H1 (cell line): ENCODE measurements at regions not wholly inside any gene's neighbourhood (a gene's known extent, or its start where the extent isn't known, plus 50 kb on each side); places are given as distances from the start of the nearest gene placed in this dataset.

ENCODE experiments used
- CTCF ChIA-PET: fragments of 300-600 bp; sonication (Branson Sonifier 250); formaldehyde crosslinking; loops from one replicate; lab custom pipeline; 2021; ENCODE audit not compliant: partially characterized antibody; lab: Charles Lee
- POLR2A ChIA-PET: fragments of 300-600 bp; sonication (Branson Sonifier 250); formaldehyde crosslinking; loops from one replicate; lab custom pipeline; 2021; ENCODE audit warnings: inconsistent platforms; ENCODE audit not compliant: partially characterized antibody; lab: Charles Lee
- DNase-seq, 2 experiments: peaks; one replicate each; pipeline versions ENCODE4 v3.0.0 to v3.0.0-alpha.2; 2010 to 2022; ENCODE audit warnings: low spot score in 2 of 2, low read depth in 1 of 2, mixed read lengths in 1 of 2
- FAIRE-seq: peaks from 2 replicates; lab custom pipeline; 2011; peaks lifted over from hg19 to GRCh38; lab: Jason Lieb, UNC
- H2AFZ ChIP-seq: 2 replicates; pipeline ENCODE4 v1.8.1; 2012; ENCODE audit warnings: low read length, inconsistent platforms
- H2AK5ac ChIP-seq: 2 replicates; pipeline ENCODE4 v1.6.1; 2013; ENCODE audit warnings: low read depth, low read length
- H2BK120ac ChIP-seq: replicated peaks from 2 replicates; pipeline ENCODE3; 2013; ENCODE audit warnings: low read depth, low read length, inconsistent platforms
- H2BK12ac ChIP-seq: 2 replicates; pipeline ENCODE4 v1.6.1; 2013; ENCODE audit warnings: low read depth, low read length
- H2BK15ac ChIP-seq: 2 replicates; pipeline ENCODE4 v1.6.1; 2013; ENCODE audit warnings: low read length
- H2BK20ac ChIP-seq: 2 replicates; pipeline ENCODE4 v1.6.1; 2013; ENCODE audit warnings: low read length
- H2BK5ac ChIP-seq: 2 replicates; pipeline ENCODE4 v1.6.1; 2013; ENCODE audit warnings: low read depth, low read length
- H3K14ac ChIP-seq: 2 replicates; pipeline ENCODE4 v1.6.1; 2013; ENCODE audit warnings: inconsistent platforms; ENCODE audit not compliant: insufficient read length
- H3K18ac ChIP-seq: 2 replicates; pipeline ENCODE4 v1.6.1; 2013; ENCODE audit warnings: low read length; ENCODE audit errors: extremely low read depth
- H3K23ac ChIP-seq: 2 replicates; pipeline ENCODE4 v1.6.1; 2013; ENCODE audit warnings: inconsistent platforms; ENCODE audit not compliant: insufficient read length
- H3K23me2 ChIP-seq: 2 replicates; pipeline ENCODE4 v1.6.1; 2013; ENCODE audit warnings: low read depth, low read length
- H3K27ac ChIP-seq: 2 replicates; pipeline ENCODE4 v1.6.1; 2011; ENCODE audit warnings: low read depth, low read length, inconsistent platforms
- H3K27me3 ChIP-seq, 4 experiments: replicated peaks in 1 of 4; 1 replicate in 1 of 4; 2 replicates in 3 of 4; pipeline versions ENCODE4 v1.6.1 to v1.8.1; 2011 to 2013; ENCODE audit warnings: low read length in 3 of 4, mild to moderate bottlenecking in 3 of 4, inconsistent platforms in 2 of 4, mixed read lengths in 2 of 4, moderate library complexity in 1 of 4; ENCODE audit not compliant: control insufficient read depth in 3 of 4, insufficient read depth in 3 of 4; ENCODE audit errors: extremely low read depth in 1 of 4
- H3K36me3 ChIP-seq, 4 experiments: 2 replicates each; pipeline versions ENCODE4 v1.6.1 to v1.8.1; 2011 to 2013; ENCODE audit warnings: mild to moderate bottlenecking in 4 of 4, low read length in 3 of 4, moderate library complexity in 2 of 4, control low read depth in 1 of 4, inconsistent platforms in 1 of 4; ENCODE audit not compliant: insufficient read depth in 4 of 4, control insufficient read depth in 2 of 4
- H3K4ac ChIP-seq: replicated peaks from 2 replicates; pipeline ENCODE3; 2013; ENCODE audit warnings: low read length, low read depth, mixed read lengths, inconsistent platforms; ENCODE audit not compliant: insufficient read length
- H3K4me1 ChIP-seq, 4 experiments: replicated peaks in 1 of 4; 1 replicate in 1 of 4; 2 replicates in 3 of 4; pipeline versions ENCODE4 v1.6.1 to v1.8.1; 2011 to 2013; ENCODE audit warnings: low read length in 3 of 4, inconsistent platforms in 2 of 4, mixed read lengths in 1 of 4; ENCODE audit not compliant: insufficient read depth in 4 of 4, control insufficient read depth in 3 of 4
- H3K4me2 ChIP-seq, 2 experiments: 2 replicates each; pipeline versions ENCODE4 v1.6.1 to v1.8.1; 2011 to 2013; ENCODE audit warnings: low read depth in 2 of 2, low read length in 2 of 2, control low read depth in 1 of 2, inconsistent platforms in 1 of 2, mild to moderate bottlenecking in 1 of 2; ENCODE audit not compliant: insufficient read depth in 1 of 2
- H3K4me3 ChIP-seq, 4 experiments: fragments of 200-600, 300-600 bp in 1 of 4; sonication (generic), shearing (Covaris generic), sonication (Bioruptor Twin) in 1 of 4; 2 replicates each; pipeline versions ENCODE4 v1.5.1 to v1.8.1; 2011 to 2016; ENCODE audit warnings: low read length in 4 of 4, low read depth in 3 of 4, control low read depth in 2 of 4, inconsistent platforms in 2 of 4, mild to moderate bottlenecking in 2 of 4, mixed read lengths in 1 of 4, moderate library complexity in 1 of 4; ENCODE audit not compliant: insufficient read depth in 2 of 4; ENCODE audit errors: extremely low read depth in 1 of 4
- H3K56ac ChIP-seq: replicated peaks from 2 replicates; pipeline ENCODE3; 2013; ENCODE audit warnings: low read depth, mild to moderate bottlenecking, mixed read lengths, low read length, inconsistent platforms; ENCODE audit not compliant: insufficient read length
- H3K79me1 ChIP-seq: 2 replicates; pipeline ENCODE4 v1.6.1; 2013; ENCODE audit warnings: low read depth, low read length, control low read depth
- H3K79me2 ChIP-seq, 2 experiments: 2 replicates each; pipeline versions ENCODE4 v1.6.1 to v1.8.1; 2012 to 2013; ENCODE audit warnings: low read length in 2 of 2, mild to moderate bottlenecking in 2 of 2, inconsistent platforms in 1 of 2; ENCODE audit not compliant: insufficient read depth in 2 of 2, control insufficient read depth in 1 of 2
- H3K9ac ChIP-seq, 4 experiments: replicated peaks in 1 of 4; 1 replicate in 1 of 4; 2 replicates in 3 of 4; pipeline versions ENCODE4 v1.6.1 to v1.8.1; 2011 to 2013; ENCODE audit warnings: low read depth in 3 of 4, low read length in 3 of 4, control low read depth in 2 of 4, mild to moderate bottlenecking in 2 of 4, moderate library complexity in 2 of 4, inconsistent platforms in 1 of 4; ENCODE audit errors: extremely low read depth in 1 of 4
- H3K9me3 ChIP-seq, 2 experiments: 2 replicates each; pipeline versions ENCODE4 v1.6.1 to v1.8.1; 2012 to 2013; ENCODE audit warnings: mild to moderate bottlenecking in 2 of 2, moderate library complexity in 2 of 2, control low read depth in 1 of 2, inconsistent platforms in 1 of 2, low read depth in 1 of 2, low read length in 1 of 2, mixed read lengths in 1 of 2; ENCODE audit not compliant: insufficient read depth in 2 of 2
- H4K20me1 ChIP-seq, 2 experiments: replicated peaks in 1 of 2; 2 replicates each; pipeline versions ENCODE3 to v1.8.1; 2011 to 2013; ENCODE audit warnings: inconsistent platforms in 2 of 2, low read length in 2 of 2, mild to moderate bottlenecking in 1 of 2; ENCODE audit not compliant: insufficient read depth in 2 of 2, control insufficient read depth in 1 of 2
- H4K5ac ChIP-seq: 2 replicates; pipeline ENCODE4 v1.6.1; 2013; ENCODE audit warnings: low read length, low read depth, mixed read lengths, inconsistent platforms; ENCODE audit not compliant: insufficient read length
- H4K8ac ChIP-seq: 2 replicates; pipeline ENCODE4 v1.8.0; 2013; ENCODE audit warnings: mild to moderate bottlenecking, moderate library complexity, low read length, inconsistent platforms; ENCODE audit not compliant: insufficient read depth; ENCODE audit errors: extremely low read depth
- H4K91ac ChIP-seq: replicated peaks from 2 replicates; pipeline ENCODE3; 2013; ENCODE audit warnings: low read length, mixed read lengths, inconsistent platforms; ENCODE audit not compliant: insufficient read length
- CBX5 ChIP-seq: fragments of 300-800, 300-1000 bp; sonication (generic); IDR thresholded peaks from 2 replicates; pipeline ENCODE4 v1.7.1; 2016; ENCODE audit warnings: antibody characterized with exemption, low read length, low read depth
- CREB1 ChIP-seq: IDR thresholded peaks from 2 replicates; pipeline ENCODE4 v1.6.1; 2012; ENCODE audit warnings: inconsistent platforms
- EZH2 ChIP-seq: fragments of 200-600 bp; sonication (generic); IDR thresholded peaks from 2 replicates; pipeline ENCODE4 v1.7.1; 2012; ENCODE audit warnings: low read depth, mild to moderate bottlenecking, moderate library complexity, low read length, inconsistent platforms; ENCODE audit not compliant: severe bottlenecking
- POU5F1 ChIP-seq: IDR thresholded peaks from 2 replicates; pipeline ENCODE4 v1.6.1; 2011; ENCODE audit warnings: low read depth, mild to moderate bottlenecking, low read length, moderate library complexity
- RAD21 ChIP-seq, 2 experiments: IDR thresholded peaks in 1 of 2; conservative IDR thresholded peaks in 1 of 2; 2 replicates each; pipeline ENCODE4 v1.6.1; 2011; ENCODE audit warnings: low read depth in 2 of 2, low read length in 2 of 2, improper control_type of control experiment in 1 of 2, inconsistent platforms in 1 of 2, mild to moderate bottlenecking in 1 of 2, moderate library complexity in 1 of 2
- RFX5 ChIP-seq: IDR thresholded peaks from 2 replicates; pipeline ENCODE4 v1.6.1; 2011; ENCODE audit warnings: low read depth, low read length, improper control_type of control experiment, borderline replicate concordance
- SAP30 ChIP-seq: fragments of 300-600 bp; sonication (generic); IDR thresholded peaks from 2 replicates; pipeline ENCODE4 v1.7.1; 2012; ENCODE audit warnings: low read length, moderate library complexity, mild to moderate bottlenecking, inconsistent platforms; ENCODE audit not compliant: insufficient read depth, insufficient replicate concordance
- SIRT6 ChIP-seq: IDR thresholded peaks from one replicate; pipeline ENCODE4 v1.7.1; 2012; ENCODE audit warnings: low read length, inconsistent platforms
- SP4 ChIP-seq: IDR thresholded peaks from 2 replicates; pipeline ENCODE4 v1.6.1; 2012; ENCODE audit warnings: low read length, inconsistent platforms
- SRF ChIP-seq: IDR thresholded peaks from 2 replicates; pipeline ENCODE4 v1.6.1; 2011; ENCODE audit warnings: mild to moderate bottlenecking, low read depth, low read length, moderate library complexity
- TAF7 ChIP-seq: optimal IDR thresholded peaks from 2 replicates; pipeline ENCODE3; 2011; ENCODE audit warnings: low read depth, mild to moderate bottlenecking, inconsistent platforms, low read length, moderate library complexity, borderline replicate concordance
- USF2 ChIP-seq: IDR thresholded peaks from 2 replicates; pipeline ENCODE4 v1.6.1; 2011; ENCODE audit warnings: low read length, improper control_type of control experiment
- WGBS, 2 experiments: shearing (Covaris generic) in 1 of 2; methylation state at CpG; one replicate each; pipeline versions ENCODE4 v1.1.6 to v1.1.7; 2013 to 2015; ENCODE audit warnings: low lambda C conversion rate in 2 of 2, mixed read lengths in 2 of 2, inconsistent platforms in 1 of 2, low coverage in 1 of 2, missing lambda C conversion rate in 1 of 2; ENCODE audit not compliant: insufficient replicate concordance in 2 of 2, insufficient coverage in 1 of 2, insufficient read length in 1 of 2; ENCODE audit errors: extremely low coverage in 1 of 2, missing lambda C conversion rate in 1 of 2; 5-methylcytosine and 5-hydroxymethylcytosine counted together

GRCh38 chr2:12107939-12108338, 361.5 kb downstream of the LPIN1 start:
- no peaks in the 10 kb centered on the region for H3K79me1 ChIP-seq
- no peak overlapping the region for H3K14ac ChIP-seq
- CTCF ChIA-PET, result interaction anchor here (2.5 kb wide), 1 partner anchor 11 kb away, joined by 8 read pairs; no protein-coding TSS in a partner anchor
- no peaks in the 10 kb centered on the region for H3K79me2 ChIP-seq
- no peak overlapping the region for H3K27ac ChIP-seq
- H3K23me2 ChIP-seq, result no peaks in the 10 kb centered on the region
- FAIRE-seq, result no peak
- H2BK5ac ChIP-seq, result 0 out of 2 replicates have a peak overlapping the region, but pooled peaks have one; percentile 44
- no peak overlapping the region for H3K18ac ChIP-seq
- no peak overlapping the region for H3K4me3 ChIP-seq
- H2BK120ac ChIP-seq, result no peak overlapping the region
- H3K56ac ChIP-seq, result no peak overlapping the region
- H3K4me2 ChIP-seq, result no peak overlapping the region
- no peak overlapping the region for H4K8ac ChIP-seq
- no peak overlapping the region for H3K23ac ChIP-seq
- peak overlapping the region; percentile 77 for H2BK12ac ChIP-seq
- no peak overlapping the region for H4K91ac ChIP-seq
- no peak overlapping the region for H2AK5ac ChIP-seq
- H3K27me3 ChIP-seq, result no peaks in the 10 kb centered on the region
- no peaks in the 10 kb centered on the region for H3K9me3 ChIP-seq
- peak overlapping the region; percentile 76; the same call in 1 of the 2 replicates for H2BK20ac ChIP-seq
- TF ChIP-seq USF2 (no peak), CREB1 (no peak), EZH2 (no peak), POU5F1 (no peak), RFX5 (no peak), CBX5 (no peak), SIRT6 (no peak), RAD21 (IDR thresholded peaks at IDR 0.05 in 1 of 2, conservative IDR thresholded peaks at IDR 0.05 in 1 of 2; ENCODE audit: low read depth in 2 of 2, low read length in 2 of 2) (no peak), SP4 (no peak), SAP30 (no peak), TAF7 (no peak), SRF (no peak)
- 0 out of 2 replicates have a peak overlapping the region, but pooled peaks have one; percentile 37 for H2AFZ ChIP-seq
- DNase-seq, result no peak
- peak overlapping the region; percentile 67; the same call in 1 of the 2 replicates for H2BK15ac ChIP-seq
- H3K4me1 ChIP-seq, result no peaks in the 10 kb centered on the region; a peak in 2 of 7 replicates
- H3K9ac ChIP-seq, result no peak overlapping the region
- H3K36me3 ChIP-seq, result no peaks in the 10 kb centered on the region
- WGBS, 2 experiments, result 88% methylated on average over 5 of the region's 5 CpGs; no CpG with 5 or more reads in 1 of the 2 experiments
- H4K20me1 ChIP-seq, result no peaks in the 10 kb centered on the region
- no peak overlapping the region for H3K4ac ChIP-seq
- no peak overlapping the region for H4K5ac ChIP-seq
- POLR2A ChIA-PET, result interaction anchor here (0.6 to 1.0 kb wide), 2 partner anchors 11 to 252 kb away, joined by 3 to 4 read pairs; no protein-coding TSS in a partner anchor
